GM20000 (cell line): ENCODE measurements at regions not wholly inside any gene's neighbourhood (a gene's known extent, or its start where the extent isn't known, plus 50 kb on each side); places are given as distances from the start of the nearest gene placed in this dataset.

ENCODE experiments used
- DNase-seq: peaks from one replicate; pipeline ENCODE4 v3.0.0; 2012; ENCODE audit warnings: low spot score
- CTCF ChIP-seq: IDR thresholded peaks from 2 replicates; pipeline ENCODE4 v1.5.1; 2012; ENCODE audit warnings: mild to moderate bottlenecking, control low read depth; ENCODE audit errors: extremely low read depth, missing control alignments

DNA sequence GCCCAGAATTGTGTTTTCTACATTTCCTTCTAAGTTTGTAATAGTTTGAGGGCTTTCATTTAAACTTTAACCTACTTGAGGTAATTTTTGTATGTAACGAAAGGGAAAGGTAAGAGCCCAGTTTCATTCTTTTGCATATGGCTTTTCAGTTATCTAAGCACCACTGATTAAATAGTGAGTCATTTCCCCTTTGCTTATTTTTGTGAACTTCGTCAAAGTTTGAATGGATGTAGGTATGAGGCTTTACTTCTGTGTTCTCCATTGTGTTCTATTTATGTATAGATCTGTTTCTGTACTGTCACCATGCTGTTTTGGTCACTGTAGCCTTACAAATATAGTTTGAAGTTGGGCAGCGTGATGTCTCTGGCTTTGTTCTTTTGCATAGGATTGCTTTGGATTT, 944.8 kb upstream of the CNTNAP5 start:
- no peak for TF ChIP-seq CTCF
- DNase-seq: no peak

GRCh38 chr2:123085484-123085883, 939.6 kb upstream of the CNTNAP5 start:
- TF ChIP-seq CTCF: no peak
- DNase-seq: no peak

DNA sequence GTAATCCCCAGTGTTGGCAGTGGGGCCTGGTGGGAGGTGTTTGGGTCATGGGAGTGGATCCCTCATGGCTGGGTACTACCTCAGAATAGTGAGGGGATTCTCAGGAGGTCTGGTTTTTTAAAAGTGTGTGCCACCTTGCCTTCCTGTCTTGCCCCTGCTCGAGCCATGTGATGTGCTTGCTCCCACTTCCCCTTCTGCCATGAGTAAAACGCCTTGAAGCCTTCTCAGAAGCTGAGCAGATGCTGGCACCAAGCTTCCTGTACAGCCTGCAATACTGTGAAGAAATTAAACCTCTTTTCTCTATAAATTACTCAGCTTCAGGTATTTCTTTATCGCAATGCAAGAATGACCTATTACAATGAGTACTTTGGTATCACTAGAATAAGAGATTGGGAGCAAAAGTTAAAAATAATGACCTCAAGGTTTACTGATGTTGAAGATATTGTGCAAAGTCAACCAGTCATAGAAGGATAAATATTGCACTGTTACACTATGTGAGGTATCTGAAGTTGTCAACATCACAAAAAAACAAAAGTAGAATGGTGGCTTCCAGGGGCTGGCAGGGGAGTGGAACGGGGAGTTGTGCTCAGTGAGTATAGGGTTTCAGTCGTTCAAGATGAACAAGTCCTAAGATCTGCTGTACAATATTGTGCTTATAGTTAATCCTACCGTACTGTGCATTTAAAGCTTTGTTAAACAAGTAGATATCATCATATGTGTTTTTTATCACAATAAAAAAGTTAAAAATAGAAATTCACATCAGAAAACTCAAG, 938.3 kb upstream of the CNTNAP5 start:
- no peak for DNase-seq
- TF ChIP-seq CTCF: no peak

DNA sequence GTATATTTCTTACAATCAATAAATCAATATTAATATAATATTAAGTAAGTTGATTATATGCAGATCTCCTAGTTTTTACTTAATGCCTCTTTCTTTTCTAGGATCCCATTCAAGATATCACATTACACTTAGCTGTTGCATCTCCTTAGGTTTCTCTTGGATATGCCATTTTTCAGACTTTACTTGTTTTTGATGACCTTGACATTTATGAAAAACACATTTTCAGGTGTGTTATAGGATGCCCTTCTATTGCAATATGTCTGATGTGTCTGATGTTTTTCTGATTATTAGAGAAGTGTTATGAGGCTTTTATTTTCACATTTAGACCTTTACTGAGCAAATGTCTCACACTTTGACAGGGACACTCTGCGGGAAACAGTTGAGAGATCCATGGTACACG, 933.6 kb upstream of the CNTNAP5 start:
- DNase-seq: no peak
- TF ChIP-seq CTCF: no peak

DNA sequence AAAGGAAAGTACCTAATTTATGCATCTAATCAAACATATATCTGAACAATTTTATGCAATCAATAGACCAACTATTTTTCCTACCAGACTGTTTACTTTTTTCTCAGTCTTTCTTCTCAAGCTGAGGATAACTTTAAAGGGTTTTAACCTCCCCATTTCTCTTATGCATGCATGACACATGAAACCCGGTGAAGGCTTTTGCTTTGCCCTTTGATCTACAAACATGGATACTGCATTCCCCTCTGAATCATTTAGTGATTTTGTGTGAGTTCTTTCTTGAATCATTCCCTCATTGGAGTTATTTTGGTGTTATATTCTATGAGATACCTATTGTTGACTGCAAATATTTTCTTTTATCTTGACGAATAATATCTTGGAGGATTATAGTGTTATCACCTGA, 931.9 kb upstream of the CNTNAP5 start:
- TF ChIP-seq CTCF: no peak
- no peak for DNase-seq

GRCh38 chr2:123095219-123095835, 929.8 kb upstream of the CNTNAP5 start:
- DNase-seq: no peak
- TF ChIP-seq CTCF: no peak

- DNase-seq: no peak
- no peak for TF ChIP-seq CTCF
These were observed 926.5 kb upstream of the CNTNAP5 start for GRCh38 chr2:123098619-123099018.
